ENCODE measurements at regions not wholly inside any gene's neighbourhood (a gene's known extent, or its start where the extent isn't known, plus 50 kb on each side); places are given as distances from the start of the nearest gene placed in this dataset.

DNA sequence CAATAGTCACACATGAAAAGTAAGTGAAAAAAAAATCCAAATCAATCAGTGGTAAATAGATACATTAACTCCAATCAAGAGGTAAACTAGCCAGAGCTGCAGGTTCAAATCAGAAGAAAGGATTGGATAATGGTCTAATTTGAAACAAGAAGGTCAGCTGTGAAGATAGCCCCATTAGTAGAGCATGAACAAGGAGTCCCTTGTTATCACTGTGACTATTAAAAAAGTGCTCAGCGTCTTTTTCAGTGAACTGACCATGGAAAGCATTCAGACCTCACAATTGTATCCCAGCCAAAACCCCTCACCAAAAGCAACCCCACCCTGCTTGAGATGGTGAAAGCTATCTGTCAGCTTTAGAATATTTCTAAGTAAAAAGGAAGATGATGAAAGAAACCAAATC lies 125.0 kb upstream of the EGLN3 start:
- POLR2A ChIA-PET: interaction anchor here (1.9 kb wide), 1 partner anchor 16 kb away, joined by 8 read pairs; no protein-coding TSS in a partner anchor

DNA sequence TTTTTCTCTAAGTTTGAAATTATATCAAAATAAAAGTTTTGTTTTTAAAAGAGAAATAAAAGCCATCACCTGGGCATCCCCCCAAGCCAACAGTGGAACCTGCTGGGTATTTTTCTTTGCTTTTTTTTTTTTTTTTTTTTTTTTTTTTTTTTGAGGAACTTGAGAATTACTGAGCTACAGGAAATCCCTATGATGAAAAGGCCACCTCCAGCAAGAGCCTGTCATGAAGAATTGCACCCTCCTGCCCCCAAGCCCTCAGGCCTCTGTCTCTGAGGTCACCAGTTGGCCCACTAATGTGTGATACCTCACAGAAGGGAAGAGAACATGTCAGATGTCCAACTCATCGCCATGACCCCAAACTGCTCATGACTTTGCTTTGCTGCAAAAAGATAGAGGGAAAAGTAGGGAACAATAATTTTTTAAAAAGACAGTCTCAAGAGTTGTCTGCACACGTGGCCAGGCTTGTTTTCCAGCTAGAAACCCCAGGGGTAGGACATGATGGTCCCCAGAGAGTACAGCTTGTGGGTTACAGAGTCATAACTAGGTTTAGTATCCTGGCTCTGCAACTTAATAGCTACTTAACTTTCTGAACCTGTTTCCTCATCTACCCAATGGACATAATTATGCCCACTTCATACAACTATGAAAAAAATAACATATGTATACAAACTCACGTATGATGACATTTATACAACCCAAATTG lies 124.3 kb upstream of the EGLN3 start:
- Histone ChIP-seq H3K27ac (peak overlapping the region in 1 of 2 experiments; percentile 46; a peak in 1 of 6 replicates), H3K4me3 (no peak overlapping the region), H3K4me2 (no peak overlapping the region), H3K9me3 (peaks cover 8% of the 10 kb centered on the region; the same call in 1 of the 3 replicates), H3K4me1 (peaks cover 22% of the 10 kb centered on the region)
- ChIA-PET POLR2A (interaction anchor here (0.6 to 1.9 kb wide), 2 partner anchors 15 to 124 kb away, joined by 3 to 8 read pairs; no protein-coding TSS in a partner anchor), CTCF (interaction anchor here (0.6 to 1.5 kb wide), 3 partner anchors 15 to 252 kb away, joined by 3 to 4 read pairs (median 3); no protein-coding TSS in a partner anchor)
- FAIRE-seq: no peak
- ATAC-seq: no peak
- 71% methylated on average over 3 of the region's 3 CpGs for WGBS (ENCODE audit: missing lambda C conversion rate)
- DNase-seq (ENCODE audit: low read depth in 1 of 2, low spot score in 1 of 2): no peak
- TF ChIP-seq EHF (CRISPR knock-in tag; IDR thresholded peaks at IDR 0.05) (no peak), PHF8 (IDR thresholded peaks at IDR 0.05; ENCODE audit: borderline replicate concordance, low read depth) (no peak), ZSCAN20 (CRISPR knock-in tag; IDR thresholded peaks at IDR 0.05) (no peak), FOXS1 (CRISPR knock-in tag; IDR thresholded peaks at IDR 0.05) (no peak), RCOR1 (IDR thresholded peaks at IDR 0.05; ENCODE audit: low read depth, low read length) (no peak), HOXA7 (CRISPR knock-in tag; IDR thresholded peaks at IDR 0.05) (no peak), FOSB (CRISPR knock-in tag; IDR thresholded peaks at IDR 0.05) (no peak), FOSL2 (IDR thresholded peaks at IDR 0.05) (no peak), FOSL2 (CRISPR knock-in tag; IDR thresholded peaks at IDR 0.05) (no peak), SMC3 (IDR thresholded peaks at IDR 0.05) (no peak), ZNF302 (CRISPR knock-in tag; IDR thresholded peaks at IDR 0.05) (no peak), PBX3 (IDR thresholded peaks at IDR 0.05) (no peak), REST (IDR thresholded peaks at IDR 0.05) (no peak), EP300 (IDR thresholded peaks at IDR 0.05) (no peak), BHLHE40 (IDR thresholded peaks at IDR 0.05; ENCODE audit: low read depth, low read length) (no peak), JUNB (IDR thresholded peaks at IDR 0.05) (no peak), SREBF2 (IDR thresholded peaks at IDR 0.05) (no peak), ZC3H11A (IDR thresholded peaks at IDR 0.05) (no peak), HEYL (CRISPR knock-in tag; IDR thresholded peaks at IDR 0.05) (no peak)

More for the DNA sequence above, 125.0 kb upstream of the EGLN3 start:
- ATAC-seq (no peak), DNase-seq (ENCODE audit: low read depth in 1 of 2, low spot score in 1 of 2) (no peak), FAIRE-seq (no peak)
- WGBS (ENCODE audit: missing lambda C conversion rate): 82% methylated on average over 1 of the region's 1 CpG
- Histone ChIP-seq H3K27ac (0 out of 6 replicates have a peak overlapping the region, but pooled peaks of 1 of the 2 experiments have one; percentile 42), H3K4me1 (peaks cover 26% of the 10 kb centered on the region), H3K9me3 (peaks cover 8% of the 10 kb centered on the region; the same call in 1 of the 3 replicates), H3K4me2 (no peak overlapping the region), H3K4me3 (no peak overlapping the region)
- CTCF ChIA-PET: interaction anchor here (0.6 to 1.5 kb wide), 3 partner anchors 15 to 252 kb away, joined by 3 to 4 read pairs (median 3); no protein-coding TSS in a partner anchor
- no peak for TF ChIP-seq NFE2L2 (conservative IDR thresholded peaks at IDR 0.05; ENCODE audit: low read length)
- TF ChIP-seq, protein P1, sequence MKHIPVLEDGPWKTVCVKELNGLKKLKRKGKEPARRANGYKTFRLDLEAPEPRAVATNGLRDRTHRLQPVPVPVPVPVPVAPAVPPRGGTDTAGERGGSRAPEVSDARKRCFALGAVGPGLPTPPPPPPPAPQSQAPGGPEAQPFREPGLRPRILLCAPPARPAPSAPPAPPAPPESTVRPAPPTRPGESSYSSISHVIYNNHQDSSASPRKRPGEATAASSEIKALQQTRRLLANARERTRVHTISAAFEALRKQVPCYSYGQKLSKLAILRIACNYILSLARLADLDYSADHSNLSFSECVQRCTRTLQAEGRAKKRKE (CRISPR knock-in tag; IDR thresholded peaks at IDR 0.05; ENCODE audit: low read depth): no peak
- no peak for TF ChIP-seq ESRRA (IDR thresholded peaks at IDR 0.05; ENCODE audit: borderline replicate concordance, low read length)
- TF ChIP-seq SMC3 (IDR thresholded peaks at IDR 0.05): no peak
- no peak for TF ChIP-seq ZFP36 (IDR thresholded peaks at IDR 0.05; ENCODE audit: borderline replicate concordance, partially characterized antibody)
- no peak for TF ChIP-seq POLR2AphosphoS2 (conservative IDR thresholded peaks at IDR 0.05; ENCODE audit: low read length)
- no peak for TF ChIP-seq EHMT2 (IDR thresholded peaks at IDR 0.05; ENCODE audit: low read depth)
- no peak for TF ChIP-seq EP300 (IDR thresholded peaks at IDR 0.05)
- TF ChIP-seq, protein P2, sequence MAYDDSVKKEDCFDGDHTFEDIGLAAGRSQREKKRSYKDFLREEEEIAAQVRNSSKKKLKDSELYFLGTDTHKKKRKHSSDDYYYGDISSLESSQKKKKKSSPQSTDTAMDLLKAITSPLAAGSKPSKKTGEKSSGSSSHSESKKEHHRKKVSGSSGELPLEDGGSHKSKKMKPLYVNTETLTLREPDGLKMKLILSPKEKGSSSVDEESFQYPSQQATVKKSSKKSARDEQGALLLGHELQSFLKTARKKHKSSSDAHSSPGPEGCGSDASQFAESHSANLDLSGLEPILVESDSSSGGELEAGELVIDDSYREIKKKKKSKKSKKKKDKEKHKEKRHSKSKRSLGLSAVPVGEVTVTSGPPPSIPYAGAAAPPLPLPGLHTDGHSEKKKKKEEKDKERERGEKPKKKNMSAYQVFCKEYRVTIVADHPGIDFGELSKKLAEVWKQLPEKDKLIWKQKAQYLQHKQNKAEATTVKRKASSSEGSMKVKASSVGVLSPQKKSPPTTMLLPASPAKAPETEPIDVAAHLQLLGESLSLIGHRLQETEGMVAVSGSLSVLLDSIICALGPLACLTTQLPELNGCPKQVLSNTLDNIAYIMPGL (CRISPR knock-in tag; IDR thresholded peaks at IDR 0.05; ENCODE audit: borderline replicate concordance): no peak
- TF ChIP-seq USF2 (IDR thresholded peaks at IDR 0.05): no peak
- TF ChIP-seq, protein P3, sequence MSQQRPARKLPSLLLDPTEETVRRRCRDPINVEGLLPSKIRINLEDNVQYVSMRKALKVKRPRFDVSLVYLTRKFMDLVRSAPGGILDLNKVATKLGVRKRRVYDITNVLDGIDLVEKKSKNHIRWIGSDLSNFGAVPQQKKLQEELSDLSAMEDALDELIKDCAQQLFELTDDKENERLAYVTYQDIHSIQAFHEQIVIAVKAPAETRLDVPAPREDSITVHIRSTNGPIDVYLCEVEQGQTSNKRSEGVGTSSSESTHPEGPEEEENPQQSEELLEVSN (IDR thresholded peaks at IDR 0.05; ENCODE audit: borderline replicate concordance, low read depth): no peak
- TF ChIP-seq BHLHE40 (IDR thresholded peaks at IDR 0.05; ENCODE audit: low read depth, low read length): no peak
